ENCODE measurements at regions not wholly inside any gene's neighbourhood (a gene's known extent, or its start where the extent isn't known, plus 50 kb on each side); places are given as distances from the start of the nearest gene placed in this dataset.

- Histone ChIP-seq H3K9me3 (no peaks in the 10 kb centered on the region), H3K4me1 (no peaks in the 10 kb centered on the region), H3K4me3 (no peak overlapping the region), H3K4me2 (no peak overlapping the region), H3K27ac (no peak overlapping the region)
- no peak for ATAC-seq
- no peak for DNase-seq (ENCODE audit: low read depth in 1 of 2, low spot score in 1 of 2)
- TF ChIP-seq MYC (IDR thresholded peaks at IDR 0.05; ENCODE audit: borderline replicate concordance, low read length) (no peak), EHMT2 (IDR thresholded peaks at IDR 0.05; ENCODE audit: low read depth) (no peak), EP300 (IDR thresholded peaks at IDR 0.05) (no peak), CBX8 (IDR thresholded peaks at IDR 0.05) (no peak), ZSCAN20 (CRISPR knock-in tag; IDR thresholded peaks at IDR 0.05) (no peak), ESRRA (IDR thresholded peaks at IDR 0.05; ENCODE audit: borderline replicate concordance, low read length) (no peak), MAFK (IDR thresholded peaks at IDR 0.05; ENCODE audit: partially characterized antibody) (no peak), FOXS1 (CRISPR knock-in tag; IDR thresholded peaks at IDR 0.05) (no peak), POLR2AphosphoS2 (conservative IDR thresholded peaks at IDR 0.05; ENCODE audit: low read length) (no peak), HMGXB4 (CRISPR knock-in tag; IDR thresholded peaks at IDR 0.05; ENCODE audit: borderline replicate concordance) (no peak), CHD2 (IDR thresholded peaks at IDR 0.05; ENCODE audit: low read length, partially characterized antibody) (no peak), SREBF2 (IDR thresholded peaks at IDR 0.05) (no peak), CBX2 (IDR thresholded peaks at IDR 0.05; ENCODE audit: borderline replicate concordance, low read depth) (no peak), HOXB13 (CRISPR knock-in tag; IDR thresholded peaks at IDR 0.05; ENCODE audit: low read depth) (no peak), JUN (IDR thresholded peaks at IDR 0.05) (no peak)
- TF ChIP-seq, protein P1, sequence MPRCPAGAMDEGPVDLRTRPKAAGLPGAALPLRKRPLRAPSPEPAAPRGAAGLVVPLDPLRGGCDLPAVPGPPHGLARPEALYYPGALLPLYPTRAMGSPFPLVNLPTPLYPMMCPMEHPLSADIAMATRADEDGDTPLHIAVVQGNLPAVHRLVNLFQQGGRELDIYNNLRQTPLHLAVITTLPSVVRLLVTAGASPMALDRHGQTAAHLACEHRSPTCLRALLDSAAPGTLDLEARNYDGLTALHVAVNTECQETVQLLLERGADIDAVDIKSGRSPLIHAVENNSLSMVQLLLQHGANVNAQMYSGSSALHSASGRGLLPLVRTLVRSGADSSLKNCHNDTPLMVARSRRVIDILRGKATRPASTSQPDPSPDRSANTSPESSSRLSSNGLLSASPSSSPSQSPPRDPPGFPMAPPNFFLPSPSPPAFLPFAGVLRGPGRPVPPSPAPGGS (IDR thresholded peaks at IDR 0.05), result no peak
- TF ChIP-seq, protein P2, sequence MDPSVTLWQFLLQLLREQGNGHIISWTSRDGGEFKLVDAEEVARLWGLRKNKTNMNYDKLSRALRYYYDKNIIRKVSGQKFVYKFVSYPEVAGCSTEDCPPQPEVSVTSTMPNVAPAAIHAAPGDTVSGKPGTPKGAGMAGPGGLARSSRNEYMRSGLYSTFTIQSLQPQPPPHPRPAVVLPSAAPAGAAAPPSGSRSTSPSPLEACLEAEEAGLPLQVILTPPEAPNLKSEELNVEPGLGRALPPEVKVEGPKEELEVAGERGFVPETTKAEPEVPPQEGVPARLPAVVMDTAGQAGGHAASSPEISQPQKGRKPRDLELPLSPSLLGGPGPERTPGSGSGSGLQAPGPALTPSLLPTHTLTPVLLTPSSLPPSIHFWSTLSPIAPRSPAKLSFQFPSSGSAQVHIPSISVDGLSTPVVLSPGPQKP (IDR thresholded peaks at IDR 0.05; ENCODE audit: low read depth, low read length), result no peak
- POLR2A ChIA-PET, result no interaction called here
- no peak for FAIRE-seq
- CTCF ChIA-PET, result interaction anchor here (1.2 kb wide), 1 partner anchor 80 kb away, joined by 3 read pairs; no protein-coding TSS in a partner anchor
- 66% methylated on average over 11 of the region's 11 CpGs for WGBS (ENCODE audit: missing lambda C conversion rate)
Measured at GRCh38 chr2:238704471-238705225, 143.2 kb upstream of the TWIST2 start.

DNA sequence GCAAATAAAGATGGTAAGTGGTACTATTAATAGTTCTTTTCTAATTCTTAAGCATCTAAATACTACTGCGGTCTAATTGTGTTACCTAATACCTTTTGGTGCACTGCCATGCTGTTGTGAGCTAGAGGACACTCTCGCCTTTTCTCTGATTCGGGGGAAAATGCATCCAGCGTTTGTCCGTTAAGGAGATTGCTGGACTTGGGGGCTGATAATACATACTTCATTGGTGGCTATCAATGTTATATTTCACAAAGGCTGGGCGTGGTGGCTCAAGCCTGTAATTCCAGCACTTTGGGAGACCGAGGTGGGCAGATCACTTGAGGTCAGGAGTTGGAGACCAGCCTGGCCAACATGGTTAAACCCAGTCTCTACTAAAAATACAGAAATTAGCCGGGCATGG is 141.7 kb upstream of the TWIST2 start:
- no peak for TF ChIP-seq RCOR1 (IDR thresholded peaks at IDR 0.05; ENCODE audit: low read depth, low read length)
- no peak for TF ChIP-seq HOXB13 (CRISPR knock-in tag; IDR thresholded peaks at IDR 0.05; ENCODE audit: low read depth)
- TF ChIP-seq ZFP36 (IDR thresholded peaks at IDR 0.05; ENCODE audit: borderline replicate concordance, partially characterized antibody), result no peak
- TF ChIP-seq FOXS1 (CRISPR knock-in tag; IDR thresholded peaks at IDR 0.05), result no peak
- TF ChIP-seq EHMT2 (IDR thresholded peaks at IDR 0.05; ENCODE audit: low read depth), result no peak
- TF ChIP-seq FOSB (CRISPR knock-in tag; IDR thresholded peaks at IDR 0.05), result no peak
- no peak for TF ChIP-seq MYC (IDR thresholded peaks at IDR 0.05; ENCODE audit: borderline replicate concordance, low read length)
- no peak for TF ChIP-seq TFCP2L1 (CRISPR knock-in tag; IDR thresholded peaks at IDR 0.05)
- FAIRE-seq (no peak), ATAC-seq (no peak), DNase-seq (ENCODE audit: low read depth in 1 of 2, low spot score in 1 of 2) (no peak)
- ChIA-PET POLR2A (no interaction called here), CTCF (interaction anchor here (0.6 to 2.2 kb wide), 2 partner anchors 79 to 83 kb away, joined by 3 to 9 read pairs; no protein-coding TSS in a partner anchor)
- WGBS (ENCODE audit: missing lambda C conversion rate), result 89% methylated on average over 8 of the region's 8 CpGs
- Histone ChIP-seq H3K4me1 (no peaks in the 10 kb centered on the region), H3K9me3 (no peaks in the 10 kb centered on the region), H3K4me2 (no peak overlapping the region), H3K4me3 (no peak overlapping the region), H3K27ac (no peak overlapping the region)

All from A549 (cell line).